H1 (cell line): ENCODE measurements at regions not wholly inside any gene's neighbourhood (a gene's known extent, or its start where the extent isn't known, plus 50 kb on each side); places are given as distances from the start of the nearest gene placed in this dataset.

Experiments
- CEBPB ChIP-seq: IDR thresholded peaks from 2 replicates; pipeline ENCODE4 v1.6.1; 2012; ENCODE audit warnings: low read depth, low read length
- CHD1 ChIP-seq: IDR thresholded peaks from 2 replicates; pipeline ENCODE4 v1.6.1; 2012; ENCODE audit warnings: low read depth, low read length, improper control_type of control experiment
- CHD2 ChIP-seq: IDR thresholded peaks from 2 replicates; pipeline ENCODE4 v1.6.1; 2012; ENCODE audit warnings: low read length, improper control_type of control experiment
- CHD7 ChIP-seq: fragments of 300-600 bp; sonication (generic); IDR thresholded peaks from 2 replicates; pipeline ENCODE4 v1.7.1; 2012; ENCODE audit warnings: low read length, moderate library complexity, mild to moderate bottlenecking, inconsistent platforms; ENCODE audit not compliant: insufficient replicate concordance
- HDAC2 ChIP-seq, 2 experiments: fragments of 300-600 bp in 1 of 2; sonication (generic) in 1 of 2; IDR thresholded peaks; 2 replicates each; pipeline ENCODE4 v1.6.1; 2011 to 2012; ENCODE audit warnings: low read depth in 2 of 2, low read length in 2 of 2, mild to moderate bottlenecking in 2 of 2, moderate library complexity in 2 of 2, borderline replicate concordance in 1 of 2, inconsistent platforms in 1 of 2
- MAX ChIP-seq: IDR thresholded peaks from 2 replicates; pipeline ENCODE4 v1.6.1; 2012; ENCODE audit warnings: inconsistent platforms
- NANOG ChIP-seq: IDR thresholded peaks from 2 replicates; pipeline ENCODE4 v1.6.1; 2011; ENCODE audit warnings: low read length, low read depth, mild to moderate bottlenecking, inconsistent platforms; ENCODE audit not compliant: insufficient read depth, poor library complexity, severe bottlenecking
- PHF8 ChIP-seq: fragments of 200-600 bp; sonication (generic); conservative IDR thresholded peaks from 2 replicates; pipeline ENCODE4 v1.7.1; 2012; ENCODE audit warnings: low read depth, mild to moderate bottlenecking, inconsistent platforms, low read length, moderate library complexity
- SP2 ChIP-seq: IDR thresholded peaks from 2 replicates; pipeline ENCODE4 v1.6.1; 2012; ENCODE audit warnings: mild to moderate bottlenecking, low read length, inconsistent platforms
- SRF ChIP-seq: IDR thresholded peaks from 2 replicates; pipeline ENCODE4 v1.6.1; 2011; ENCODE audit warnings: mild to moderate bottlenecking, low read depth, low read length, moderate library complexity
- TAF1 ChIP-seq: IDR thresholded peaks from 2 replicates; pipeline ENCODE4 v1.6.1; 2011; ENCODE audit warnings: mild to moderate bottlenecking, low read depth, low read length
- YY1 ChIP-seq: IDR thresholded peaks from 2 replicates; pipeline ENCODE4 v1.6.1; 2011; ENCODE audit warnings: low read depth, mild to moderate bottlenecking, low read length
- ZNF274 ChIP-seq: IDR thresholded peaks from 2 replicates; pipeline ENCODE4 v1.7.0; 2012; ENCODE audit warnings: low read length, borderline replicate concordance; ENCODE audit errors: extremely low read depth

GRCh38 chr6:48233063-48233462, 122.1 kb upstream of the PTCHD4 start (continued):
- TF ChIP-seq CHD7 (no peak), SP2 (no peak), CHD1 (no peak), ZNF274 (no peak), YY1 (no peak), MAX (no peak), TAF1 (no peak), CHD2 (no peak), NANOG (no peak), CEBPB (no peak), PHF8 (no peak), SRF (no peak), HDAC2 (IDR thresholded peaks at IDR 0.05; ENCODE audit: borderline replicate concordance in 1 of 2, low read depth in 2 of 2, low read length in 2 of 2) (no peak)
